ENCODE measurements at regions not wholly inside any gene's neighbourhood (a gene's known extent, or its start where the extent isn't known, plus 50 kb on each side); places are given as distances from the start of the nearest gene placed in this dataset.

DNA sequence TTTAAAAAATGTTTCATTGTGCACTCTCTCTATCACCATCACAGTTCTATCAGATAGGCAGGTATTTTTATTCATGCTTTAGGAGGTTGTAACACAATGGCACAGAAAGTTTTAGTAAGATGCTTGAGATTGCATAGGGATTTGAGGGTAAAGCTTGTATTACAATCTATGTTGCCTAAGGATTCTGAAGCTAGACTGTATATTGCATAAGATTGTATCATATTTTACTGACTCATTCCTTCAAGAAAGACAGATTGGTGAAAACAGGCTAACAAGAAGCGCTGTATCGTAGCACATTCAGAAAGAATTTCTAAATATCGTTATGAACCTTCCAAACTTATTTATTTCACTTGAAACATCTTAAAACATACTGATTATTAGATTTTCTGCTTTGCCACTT, 577.7 kb downstream of the EBF1 start:
- Histone ChIP-seq H3K9me3 (replicated peaks; ENCODE audit: insufficient read depth, low read length) (no peaks in the 10 kb centered on the region), H3K27ac (ENCODE audit: low read length) (no peak overlapping the region), H4K20me1 (ENCODE audit: insufficient read depth, low read length) (no peaks in the 10 kb centered on the region), H3K4me2 (ENCODE audit: low read depth, low read length) (no peak overlapping the region), H3K79me2 (ENCODE audit: low read length) (no peaks in the 10 kb centered on the region), H3K9ac (ENCODE audit: low read length) (no peak overlapping the region), H3K9me2 (replicated peaks; ENCODE audit: insufficient read depth, low read length) (no peaks in the 10 kb centered on the region), H3K4me1 (ENCODE audit: low read length) (no peaks in the 10 kb centered on the region), H3F3A (ENCODE audit: insufficient read depth, low read length) (no peaks in the 10 kb centered on the region), H2AFZ (ENCODE audit: low read length) (no peak overlapping the region), H3K36me3 (replicated peaks; ENCODE audit: insufficient read depth, low read length) (no peaks in the 10 kb centered on the region), H3K4me3 (ENCODE audit: low read length) (no peak overlapping the region), H3K27me3 (replicated peaks; ENCODE audit: insufficient read depth, low read length) (no peaks in the 10 kb centered on the region)
- no peak for TF ChIP-seq EZH2 (optimal IDR thresholded peaks at IDR 0.05; ENCODE audit: low read depth, low read length)
- TF ChIP-seq CTCF (IDR thresholded peaks at IDR 0.05; ENCODE audit: low read length) = no peak
- TF ChIP-seq EZH2phosphoT487 (IDR thresholded peaks at IDR 0.05; ENCODE audit: low read length) = no peak
- no peak for DNase-seq

GRCh38 chr5:158519433-158520021, 580.2 kb downstream of the EBF1 start:
- Histone ChIP-seq H3K4me3 (ENCODE audit: low read length) (no peak overlapping the region), H3K27me3 (replicated peaks; ENCODE audit: insufficient read depth, low read length) (no peaks in the 10 kb centered on the region), H3K9me2 (replicated peaks; ENCODE audit: insufficient read depth, low read length) (no peaks in the 10 kb centered on the region), H3K9me3 (replicated peaks; ENCODE audit: insufficient read depth, low read length) (no peaks in the 10 kb centered on the region), H3K36me3 (replicated peaks; ENCODE audit: insufficient read depth, low read length) (no peaks in the 10 kb centered on the region), H2AFZ (ENCODE audit: low read length) (no peak overlapping the region), H4K20me1 (ENCODE audit: insufficient read depth, low read length) (no peaks in the 10 kb centered on the region), H3F3A (ENCODE audit: insufficient read depth, low read length) (no peaks in the 10 kb centered on the region), H3K4me1 (ENCODE audit: low read length) (no peaks in the 10 kb centered on the region), H3K9ac (ENCODE audit: low read length) (no peak overlapping the region), H3K27ac (ENCODE audit: low read length) (no peak overlapping the region), H3K4me2 (ENCODE audit: low read depth, low read length) (no peak overlapping the region), H3K79me2 (ENCODE audit: low read length) (no peaks in the 10 kb centered on the region)
- TF ChIP-seq EZH2 (optimal IDR thresholded peaks at IDR 0.05; ENCODE audit: low read depth, low read length) (no peak), CTCF (IDR thresholded peaks at IDR 0.05; ENCODE audit: low read length) (no peak), EZH2phosphoT487 (IDR thresholded peaks at IDR 0.05; ENCODE audit: low read length) (no peak)
- DNase-seq = no peak

GRCh38 chr5:158516521-158516920, 583.2 kb downstream of the EBF1 start:
- Histone ChIP-seq H3K27ac (ENCODE audit: low read length) (no peak overlapping the region), H3K4me3 (ENCODE audit: low read length) (no peak overlapping the region), H3K9ac (ENCODE audit: low read length) (no peak overlapping the region)

More at GRCh38 chr5:158516521-158516920, 583.2 kb downstream of the EBF1 start:
- TF ChIP-seq EZH2phosphoT487 (IDR thresholded peaks at IDR 0.05; ENCODE audit: low read length) (no peak), CTCF (IDR thresholded peaks at IDR 0.05; ENCODE audit: low read length) (no peak), EZH2 (optimal IDR thresholded peaks at IDR 0.05; ENCODE audit: low read depth, low read length) (no peak)
- H3K9me2 ChIP-seq (replicated peaks; ENCODE audit: insufficient read depth, low read length) = no peaks in the 10 kb centered on the region
- no peaks in the 10 kb centered on the region for H3K36me3 ChIP-seq (replicated peaks; ENCODE audit: insufficient read depth, low read length)
- H3F3A ChIP-seq (ENCODE audit: insufficient read depth, low read length) = no peaks in the 10 kb centered on the region
- no peak for DNase-seq
- H3K27me3 ChIP-seq (replicated peaks; ENCODE audit: insufficient read depth, low read length) = no peaks in the 10 kb centered on the region
- no peaks in the 10 kb centered on the region; the same call in 1 of the 2 replicates for H3K4me1 ChIP-seq (ENCODE audit: low read length)
- no peak overlapping the region for H3K4me2 ChIP-seq (ENCODE audit: low read depth, low read length)
- no peak overlapping the region for H2AFZ ChIP-seq (ENCODE audit: low read length)
- no peaks in the 10 kb centered on the region for H3K79me2 ChIP-seq (ENCODE audit: low read length)
- H4K20me1 ChIP-seq (ENCODE audit: insufficient read depth, low read length) = no peaks in the 10 kb centered on the region
- H3K9me3 ChIP-seq (replicated peaks; ENCODE audit: insufficient read depth, low read length) = no peaks in the 10 kb centered on the region

Measured in MM.1S (cell line).